NCI-H1048 (cell line): ENCODE measurements at regions not wholly inside any gene's neighbourhood (a gene's known extent, or its start where the extent isn't known, plus 50 kb on each side); places are given as distances from the start of the nearest gene placed in this dataset.
"Not testable (repeated sequence)": the region's sequence is repeated elsewhere in the genome, so short reads cannot be mapped to it uniquely, and the experiment has no call there.

ENCODE experiments used
- DNase-seq: peaks from one replicate; lab custom pipeline; 2025; lab: John Stamatoyannopoulos, UW

- no peak for DNase-seq
Observed at GRCh38 chr12:65656156-65656882, 168.0 kb upstream of the HMGA2 start.

- no peak for DNase-seq
Observed at GRCh38 chr12:65656891-65657351, 167.4 kb upstream of the HMGA2 start.

GRCh38 chr12:65657635-65658034 lies 166.6 kb upstream of the HMGA2 start:
- DNase-seq = no peak

GRCh38 chr12:65658360-65658759 lies 165.9 kb upstream of the HMGA2 start:
- DNase-seq = no peak

DNA sequence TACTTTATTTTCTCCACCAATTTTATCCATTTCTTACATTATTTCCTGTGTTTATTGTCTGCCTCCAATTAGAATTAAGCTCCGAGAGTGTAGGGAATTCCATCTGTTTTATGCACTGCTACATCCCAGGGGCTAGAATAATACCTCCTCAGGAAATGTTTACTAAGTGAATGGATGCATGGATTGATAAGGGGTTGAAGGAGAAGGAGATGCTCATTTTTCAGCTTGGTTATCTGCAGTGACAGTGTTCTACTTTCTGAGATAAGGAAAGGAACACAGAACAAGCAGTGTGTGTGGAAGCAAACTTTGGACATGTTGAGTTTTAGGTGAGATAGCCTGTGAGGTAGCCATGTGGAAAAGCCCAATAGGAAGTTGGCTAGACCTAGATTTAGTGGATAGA lies 164.6 kb upstream of the HMGA2 start:
- no peak for DNase-seq

GRCh38 chr12:65660096-65660495 lies 164.2 kb upstream of the HMGA2 start:
- no peak for DNase-seq

- DNase-seq = no peak
Observed at GRCh38 chr12:65660836-65661235, 163.4 kb upstream of the HMGA2 start.

- DNase-seq = no peak
Observed at GRCh38 chr12:65662590-65662989, 161.7 kb upstream of the HMGA2 start.

DNA sequence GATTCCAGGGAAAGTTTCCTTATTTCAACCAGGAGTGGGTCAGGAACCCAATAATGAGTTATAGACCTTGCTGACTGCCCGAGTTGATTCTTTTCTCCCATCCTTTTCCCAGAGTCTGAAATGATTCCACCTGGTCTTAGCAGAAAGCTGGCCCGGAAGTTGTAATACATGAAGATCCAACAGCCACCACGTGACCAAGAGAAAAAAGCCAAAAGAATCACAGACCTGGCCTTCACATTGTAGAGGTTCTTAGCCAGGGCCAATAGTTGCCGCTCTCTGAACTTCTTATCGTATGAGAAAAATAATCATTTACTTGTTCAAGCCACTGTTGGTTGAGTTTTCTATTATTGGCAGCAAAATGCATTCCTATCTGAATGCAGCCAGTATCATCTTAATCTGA lies 161.2 kb upstream of the HMGA2 start:
- no peak for DNase-seq

- DNase-seq = no peak
Observed at GRCh38 chr12:65663648-65664047, 160.6 kb upstream of the HMGA2 start.

DNA sequence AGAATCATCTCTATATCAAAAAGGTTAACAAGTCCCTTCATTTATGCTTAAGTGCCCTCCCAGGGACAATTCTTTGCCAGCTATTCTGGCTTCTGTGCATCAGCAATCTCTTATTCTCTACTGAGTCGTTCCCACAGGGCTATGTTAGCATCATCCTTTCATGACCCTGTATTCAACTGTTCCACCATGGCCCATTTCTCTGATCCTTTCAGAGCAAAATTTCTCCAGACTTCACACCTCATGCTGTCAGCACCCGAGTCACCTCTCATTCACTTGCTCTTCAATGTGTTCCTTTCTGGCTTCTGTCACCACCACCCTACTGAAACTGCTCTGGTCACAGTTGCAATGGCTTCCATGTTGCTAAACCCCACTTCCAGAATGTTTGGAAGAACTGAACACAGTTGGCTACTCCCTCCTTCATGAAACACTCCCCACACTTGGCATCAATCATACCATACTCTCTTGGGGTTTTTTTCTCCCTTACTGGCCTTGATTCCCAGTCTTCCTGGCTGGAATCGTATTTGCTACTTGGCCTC lies 159.5 kb upstream of the HMGA2 start:
- no peak for DNase-seq

GRCh38 chr12:65665817-65666216 lies 158.5 kb upstream of the HMGA2 start:
- DNase-seq = no peak

GRCh38 chr12:65666876-65667275 lies 157.4 kb upstream of the HMGA2 start:
- no peak for DNase-seq

DNA sequence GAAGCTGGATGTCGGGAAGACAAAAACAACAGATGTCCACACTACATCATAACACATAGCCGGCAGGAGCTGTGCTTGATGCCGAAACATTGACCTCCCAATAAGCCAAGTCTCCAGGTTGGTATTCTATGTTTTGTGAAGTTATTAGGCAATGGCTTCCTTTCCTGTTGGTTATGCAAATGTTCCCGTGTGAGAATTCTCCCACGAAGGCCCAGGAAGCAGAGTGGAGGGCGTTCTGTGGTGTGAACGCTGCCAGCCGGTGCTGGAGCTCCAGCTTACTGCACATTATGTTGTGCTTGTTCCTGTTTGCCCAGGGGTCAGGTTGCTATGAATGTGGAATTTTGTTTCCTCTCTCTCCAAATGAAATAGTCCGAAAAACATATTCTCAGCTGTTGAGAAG lies 156.4 kb upstream of the HMGA2 start:
- DNase-seq = no peak

DNA sequence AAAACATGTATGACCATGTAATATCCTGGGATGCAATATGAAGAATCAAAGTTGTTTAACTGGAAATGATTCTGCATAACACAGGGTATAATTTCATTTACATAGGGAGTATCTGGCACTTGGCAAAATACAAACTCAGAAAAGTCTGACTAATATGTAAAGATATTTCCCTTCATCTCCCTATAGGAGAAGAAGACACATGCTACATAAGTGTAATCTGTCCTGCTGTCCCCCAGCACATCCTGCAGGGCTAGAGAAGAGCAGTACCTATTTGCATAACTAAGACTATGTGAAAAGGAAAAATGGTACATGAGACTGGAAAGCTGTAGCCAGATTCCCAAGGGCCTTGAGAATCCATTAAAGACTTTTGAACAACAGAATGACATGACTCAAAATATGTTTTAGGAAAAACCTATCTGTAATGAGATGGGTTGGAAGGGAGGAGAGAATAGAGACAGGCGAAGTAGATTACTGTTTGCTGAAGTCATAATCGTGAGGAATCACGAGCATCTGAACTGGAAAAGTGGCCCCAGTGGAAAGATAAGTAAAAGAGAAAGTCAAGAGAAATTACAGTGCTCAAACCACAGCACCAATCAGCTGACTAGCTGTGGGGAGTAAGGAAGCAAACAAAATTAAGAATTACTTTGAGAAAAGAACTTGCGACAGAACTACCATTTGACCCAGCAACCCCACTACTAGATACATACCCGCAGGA lies 155.1 kb upstream of the HMGA2 start:
- no peak for DNase-seq

- no peak for DNase-seq
Observed at GRCh38 chr12:65670775-65671174, 153.5 kb upstream of the HMGA2 start.

- no peak for DNase-seq
Observed at GRCh38 chr12:65672441-65672840, 151.8 kb upstream of the HMGA2 start.

- DNase-seq = no peak
Observed at GRCh38 chr12:65673156-65673690, 151.1 kb upstream of the HMGA2 start.

DNA sequence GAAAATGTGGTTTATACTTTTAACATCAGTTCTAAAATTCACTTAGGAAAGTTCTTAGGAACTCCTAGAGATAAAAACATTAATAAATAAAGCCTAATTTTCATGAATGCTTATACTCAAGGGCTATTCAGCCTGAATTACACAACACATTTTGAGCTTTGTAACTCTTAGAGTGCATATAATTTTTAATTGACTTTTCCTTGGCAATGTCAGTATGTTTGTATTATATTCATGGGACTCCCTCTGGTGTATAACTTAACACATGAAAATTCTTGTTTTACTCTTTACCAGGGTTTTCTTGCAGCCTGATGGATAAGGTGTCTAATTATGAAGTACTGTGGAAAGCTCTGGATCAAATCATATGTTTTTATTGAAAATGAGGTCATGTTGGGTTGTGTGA lies 150.6 kb upstream of the HMGA2 start:
- DNase-seq = no peak

DNA sequence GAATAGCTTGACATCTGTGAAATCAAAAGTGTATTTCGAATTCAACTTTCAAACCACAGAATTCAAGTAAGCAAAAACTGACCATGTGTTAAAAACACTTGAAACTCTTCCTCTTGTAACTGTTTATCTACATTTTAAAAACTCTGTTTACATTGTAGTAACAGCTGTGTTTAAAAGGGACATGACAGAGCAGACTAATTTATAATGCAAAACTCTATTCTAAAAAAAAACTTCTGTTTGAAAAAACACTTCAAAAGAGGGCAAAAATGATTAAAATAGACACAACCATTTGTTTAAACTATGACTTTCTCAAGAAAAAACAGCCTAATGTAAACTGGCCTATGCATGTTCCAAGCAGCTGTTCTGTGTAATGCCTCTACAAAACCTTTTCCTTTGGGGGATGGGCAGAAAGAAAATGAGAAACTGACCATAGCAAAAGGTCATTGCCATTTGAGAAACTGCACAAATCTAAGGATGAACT lies 149.1 kb upstream of the HMGA2 start:
- DNase-seq = no peak

DNA sequence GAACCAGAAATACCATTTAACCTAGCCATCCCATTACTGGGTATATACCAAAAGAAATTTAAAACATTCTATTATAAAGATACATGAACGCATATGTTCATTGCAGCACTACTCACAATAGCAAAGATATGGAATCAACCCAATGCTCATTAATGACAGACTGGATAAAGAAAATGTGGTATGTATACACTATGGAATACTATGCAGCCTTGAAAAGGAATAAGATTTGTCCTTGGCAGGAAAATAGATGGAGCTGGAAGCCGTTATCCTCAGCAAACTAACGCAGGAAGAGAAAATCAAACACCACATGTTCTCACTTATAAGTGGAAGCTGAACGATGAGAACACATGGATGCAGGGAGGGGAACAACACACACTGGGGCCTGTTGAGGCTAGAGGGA lies 146.1 kb upstream of the HMGA2 start:
- not testable (repeated sequence) for DNase-seq

GRCh38 chr12:65681226-65681625 lies 143.1 kb upstream of the HMGA2 start:
- no peak for DNase-seq

DNA sequence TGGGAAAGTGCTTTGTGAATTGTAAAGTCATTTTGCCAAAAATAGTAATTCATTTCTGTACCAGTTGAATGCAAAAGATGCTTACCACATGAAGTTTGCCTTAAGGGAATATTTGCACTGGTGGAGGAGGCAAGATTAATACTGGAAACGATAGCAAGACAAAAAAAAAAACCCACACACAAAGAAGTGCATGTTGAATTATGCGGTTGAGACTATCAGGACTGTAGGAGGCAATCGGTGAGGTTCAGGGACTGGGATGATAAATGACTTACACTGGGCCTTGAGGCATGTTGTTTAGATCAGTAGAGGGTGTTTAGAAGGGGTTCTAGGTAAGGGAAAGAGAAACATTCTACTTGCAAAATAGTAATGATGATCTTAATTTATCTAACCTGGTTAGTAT lies 142.2 kb upstream of the HMGA2 start:
- no peak for DNase-seq
